ENCODE measurements at regions not wholly inside any gene's neighbourhood (a gene's known extent, or its start where the extent isn't known, plus 50 kb on each side); places are given as distances from the start of the nearest gene placed in this dataset.
A peak's percentile ranks its signal among the peaks of the same experiment; 100 is the strongest.
"Not testable (repeated sequence)": the region's sequence is repeated elsewhere in the genome, so short reads cannot be mapped to it uniquely, and the experiment has no call there.

DNA sequence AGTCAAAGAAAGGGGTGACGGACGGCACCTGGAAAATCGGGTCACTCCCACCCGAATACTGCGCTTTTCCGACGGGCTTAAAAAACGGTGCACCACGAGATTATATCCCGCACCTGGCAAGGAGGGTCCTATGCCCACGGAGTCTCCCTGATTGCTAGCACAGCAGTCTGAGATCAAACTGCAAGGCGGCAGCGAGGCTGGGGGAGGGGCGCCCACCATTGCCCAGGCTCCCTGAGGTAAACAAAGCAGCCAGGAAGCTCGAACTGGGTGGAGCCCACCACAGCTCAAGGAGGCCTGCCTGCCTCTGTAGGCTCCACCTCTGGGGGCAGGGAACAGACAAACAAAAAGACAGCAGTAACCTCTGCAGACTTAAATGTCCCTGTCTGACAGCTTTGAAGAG is 335.7 kb downstream of the SEC16B start:
- DNase-seq, result not testable (repeated sequence)

DNA sequence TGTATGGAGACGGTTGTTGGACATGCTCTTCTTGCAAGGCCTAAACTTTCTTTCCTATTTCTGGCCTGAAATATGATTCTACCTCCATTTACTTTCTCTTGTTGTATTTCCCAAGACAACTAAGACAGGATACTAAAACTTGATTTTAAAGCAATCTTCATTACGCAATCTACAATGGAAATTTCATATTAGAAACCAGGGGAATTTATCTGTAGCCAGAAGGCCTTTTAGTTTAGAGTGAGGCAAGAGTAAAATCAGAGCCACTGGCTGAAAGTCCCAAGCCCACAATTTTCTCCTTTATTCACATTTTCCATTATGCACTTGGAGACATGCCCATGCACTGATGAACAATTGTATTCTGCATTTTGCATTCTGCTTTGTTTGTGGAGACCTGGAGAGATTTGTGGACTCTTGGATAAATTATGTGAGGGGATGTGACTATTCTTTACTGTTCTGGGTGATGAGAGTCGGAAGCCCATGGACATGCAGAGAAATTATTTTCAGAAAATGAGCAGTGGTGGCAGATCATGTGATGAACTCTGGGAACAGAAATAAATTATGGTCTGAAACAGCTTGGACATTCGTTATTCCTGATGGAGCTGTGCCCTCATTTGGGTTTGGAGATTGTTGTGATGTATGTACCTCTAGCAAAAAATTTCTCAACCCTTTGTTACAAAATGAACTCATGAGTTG is 336.8 kb downstream of the SEC16B start:
- DNase-seq, result no peak

DNA sequence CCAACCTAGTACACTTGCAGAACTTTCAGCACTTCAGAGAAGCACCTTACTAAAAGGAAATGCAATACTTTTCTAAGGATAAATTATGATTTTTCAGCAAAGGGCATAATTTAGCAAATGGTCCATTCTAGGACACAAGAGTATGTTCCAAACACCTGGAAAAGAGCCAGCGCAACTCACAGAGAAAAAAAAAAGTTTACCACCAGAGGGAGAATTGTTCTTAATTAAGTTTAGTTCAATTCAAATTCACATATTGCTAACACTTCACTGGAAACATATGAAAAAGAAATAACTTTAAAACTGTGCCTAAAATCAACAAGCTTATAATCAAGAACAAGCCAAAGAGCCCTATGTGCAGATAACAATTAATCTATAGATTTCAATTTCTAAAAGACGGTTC is 338.1 kb downstream of the SEC16B start:
- DNase-seq, result no peak

DNA sequence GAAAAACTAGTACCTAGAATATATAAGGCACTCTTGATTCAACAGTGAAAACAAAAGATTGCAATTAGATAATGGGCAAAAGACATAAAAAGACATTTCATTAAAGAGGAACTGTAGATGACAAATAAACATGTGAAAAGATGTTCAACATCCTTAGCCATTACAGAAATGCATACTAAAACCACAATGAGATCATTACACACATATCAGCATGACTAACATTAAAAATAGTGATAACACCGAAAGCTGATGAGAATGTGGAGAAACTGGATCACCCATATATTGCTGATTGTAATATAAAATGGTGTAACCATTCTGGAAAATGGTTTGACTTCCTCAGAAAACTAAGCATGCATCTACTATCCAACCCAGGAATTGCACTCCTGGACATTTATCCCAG is 340.3 kb downstream of the SEC16B start:
- DNase-seq, result no peak

DNA sequence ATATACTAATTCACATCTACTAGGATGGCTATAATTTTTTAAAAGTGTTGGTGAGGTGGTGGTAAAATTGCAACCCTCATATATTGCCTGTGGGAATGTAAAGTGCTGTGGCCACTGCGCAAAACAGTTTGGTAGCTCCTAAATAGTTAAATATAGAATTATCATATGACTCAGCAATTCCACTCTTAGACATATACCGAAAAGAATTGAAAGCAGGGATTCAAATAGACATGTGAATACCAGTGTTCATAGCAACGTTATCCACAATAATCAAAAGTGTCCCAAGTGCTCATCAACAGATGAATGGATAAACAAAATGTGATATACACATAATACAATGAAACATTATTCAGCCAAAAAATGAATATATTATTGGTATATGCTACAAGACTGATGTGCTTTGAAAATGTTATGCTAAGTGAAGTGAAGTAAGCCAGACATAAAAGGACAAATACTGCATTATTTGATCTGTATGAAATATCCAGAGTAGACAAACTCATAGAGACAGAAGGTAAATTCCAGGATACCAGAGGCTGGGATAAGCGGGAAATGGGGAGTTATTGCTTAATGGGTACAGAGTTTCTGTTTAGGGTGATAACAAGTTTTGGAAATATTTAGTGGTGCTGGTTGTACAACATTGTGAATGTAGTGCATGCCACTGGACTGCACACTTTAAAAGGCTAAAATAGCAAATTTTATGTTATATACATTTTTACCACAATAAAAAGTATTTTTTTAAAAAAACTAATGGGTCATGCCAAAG is 342.5 kb downstream of the SEC16B start:
- no peak for DNase-seq

DNA sequence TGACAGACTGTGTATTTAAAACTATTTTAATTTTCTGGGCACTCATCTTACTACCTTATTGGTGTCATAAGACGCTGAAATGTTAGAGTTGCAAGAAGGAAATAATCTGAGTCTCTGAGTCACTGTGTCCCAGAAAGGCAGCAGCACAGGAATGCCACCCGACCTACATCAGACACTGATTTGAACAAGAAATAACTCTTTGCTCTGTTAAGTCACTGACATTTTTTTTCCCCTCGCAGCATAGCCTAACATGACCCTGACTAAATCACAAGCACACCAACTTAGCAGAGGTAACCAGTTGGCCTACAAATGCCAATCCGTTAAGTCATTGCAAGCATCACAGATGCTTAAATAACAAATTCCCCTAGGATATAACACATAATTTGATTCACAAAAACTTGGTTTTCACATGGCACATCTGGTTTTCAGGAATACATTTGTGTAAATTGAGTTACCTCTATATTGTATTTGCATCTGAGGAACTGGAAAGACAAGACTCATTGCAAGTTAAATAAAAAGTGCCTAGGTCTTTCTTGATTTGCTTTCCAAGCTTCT is 349.1 kb downstream of the SEC16B start:
- DNase-seq, result peak; percentile 45

DNA sequence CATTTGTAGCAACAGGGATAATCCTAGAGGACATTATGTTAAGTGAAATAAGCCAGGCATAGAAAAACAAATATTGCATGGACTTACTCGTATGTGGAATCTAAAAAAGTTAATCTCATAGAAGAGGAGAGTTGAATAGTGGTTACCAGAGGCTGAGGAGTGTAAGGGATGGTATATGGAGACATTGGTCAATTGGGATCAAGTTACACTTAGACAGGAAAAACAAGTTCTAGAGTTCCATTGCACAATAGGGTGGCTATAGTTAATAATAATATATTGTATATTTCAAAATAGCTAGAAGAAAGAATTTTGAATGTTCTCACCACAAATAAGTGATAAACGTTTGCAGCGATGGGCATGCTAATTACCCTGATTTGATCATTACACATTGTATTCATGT is 354.6 kb downstream of the SEC16B start:
- DNase-seq, result no peak

DNA sequence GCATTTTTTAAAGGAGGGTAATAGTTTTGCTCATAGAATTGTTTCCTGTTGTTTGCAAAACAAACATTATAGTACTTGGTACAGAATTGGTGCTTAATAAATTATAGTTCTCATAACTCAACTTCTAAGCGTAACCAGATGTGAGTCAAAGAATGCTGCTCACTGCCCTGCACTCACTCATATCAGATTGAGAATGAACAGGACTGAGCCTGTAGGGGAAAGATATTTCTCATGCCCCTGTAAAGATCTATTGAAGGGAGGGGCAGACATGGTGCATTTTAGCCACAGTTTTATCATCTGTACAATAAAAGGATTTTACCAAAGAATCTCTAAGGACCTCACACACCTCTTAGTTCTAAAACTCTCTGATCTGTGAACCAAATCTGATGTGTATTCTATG is 358.5 kb downstream of the SEC16B start:
- no peak for DNase-seq

DNA sequence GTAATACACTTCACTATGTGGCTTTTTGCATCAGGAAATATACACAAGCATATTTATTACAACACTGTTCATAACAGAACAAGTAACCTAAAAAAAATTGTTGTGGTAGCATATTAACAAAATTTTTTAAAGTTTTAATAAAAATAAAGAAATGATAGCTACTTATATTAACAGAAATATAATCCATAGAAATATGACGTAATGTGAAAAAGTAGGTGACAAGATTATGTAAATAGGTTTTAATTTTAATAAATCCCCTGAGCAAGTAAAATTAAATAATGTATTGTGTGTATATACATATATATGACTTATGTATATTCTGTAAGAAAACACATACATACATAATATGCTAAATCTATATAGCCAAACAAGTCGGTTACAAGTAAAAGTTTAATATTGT is 359.9 kb downstream of the SEC16B start:
- DNase-seq, result no peak

DNA sequence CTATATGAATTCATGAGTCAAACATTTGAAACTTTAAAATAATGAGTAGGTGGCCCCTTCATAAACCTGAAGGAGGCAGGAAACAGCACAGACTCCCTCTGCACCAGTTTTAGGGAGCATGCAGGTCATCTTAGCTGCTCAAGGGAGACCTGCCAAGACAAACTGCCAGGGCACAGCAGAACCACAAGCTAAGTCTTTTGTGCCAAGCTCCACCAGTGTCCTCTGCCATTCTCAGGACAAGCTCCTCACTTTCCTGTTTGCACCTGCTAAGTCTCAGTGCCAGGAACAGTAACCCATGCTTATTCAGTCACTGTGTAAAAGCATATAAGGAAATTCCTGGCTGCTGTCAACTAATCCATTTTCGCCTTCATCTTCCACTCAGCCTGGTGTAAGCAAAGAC is 368.9 kb downstream of the SEC16B start:
- no peak for DNase-seq

DNA sequence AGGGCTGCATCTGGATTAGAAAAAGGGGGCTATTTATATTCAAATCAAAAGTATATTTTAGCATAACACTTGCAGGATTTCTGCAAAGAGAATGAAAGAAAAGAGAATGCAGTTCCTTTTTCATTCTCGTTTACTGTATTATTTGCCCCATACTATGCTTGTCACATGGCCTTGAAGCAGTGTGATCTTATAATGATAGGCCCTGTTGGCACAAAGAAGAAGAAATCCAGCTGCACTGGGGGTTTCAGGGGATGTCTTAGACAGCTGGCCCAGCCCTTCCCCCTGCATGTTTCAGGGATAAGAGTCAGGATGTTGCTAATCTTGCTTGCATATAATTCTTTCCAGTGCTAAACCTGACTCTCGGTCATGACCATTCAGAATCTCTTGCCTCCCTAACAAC is 369.5 kb downstream of the SEC16B start:
- DNase-seq, result no peak

DNA sequence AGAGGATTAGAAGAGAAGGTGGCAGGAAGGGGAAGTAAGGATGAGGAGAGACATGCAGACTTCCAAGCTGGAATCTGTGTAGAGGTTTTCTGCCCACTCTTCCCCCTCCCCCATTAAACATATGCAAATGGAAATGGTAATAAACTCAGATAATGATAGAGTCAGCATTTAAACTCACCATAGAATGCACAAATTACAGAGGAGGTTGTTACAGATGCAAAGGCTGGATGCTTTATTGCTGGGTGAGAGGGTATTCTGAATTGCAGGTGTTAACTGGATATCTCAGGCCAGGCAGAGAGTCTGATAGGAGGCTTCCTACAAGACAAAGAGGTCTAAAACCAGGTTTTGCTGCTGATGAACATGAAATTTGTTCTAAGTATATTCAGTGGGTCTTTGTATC is 372.5 kb downstream of the SEC16B start:
- DNase-seq, result no peak

DNA sequence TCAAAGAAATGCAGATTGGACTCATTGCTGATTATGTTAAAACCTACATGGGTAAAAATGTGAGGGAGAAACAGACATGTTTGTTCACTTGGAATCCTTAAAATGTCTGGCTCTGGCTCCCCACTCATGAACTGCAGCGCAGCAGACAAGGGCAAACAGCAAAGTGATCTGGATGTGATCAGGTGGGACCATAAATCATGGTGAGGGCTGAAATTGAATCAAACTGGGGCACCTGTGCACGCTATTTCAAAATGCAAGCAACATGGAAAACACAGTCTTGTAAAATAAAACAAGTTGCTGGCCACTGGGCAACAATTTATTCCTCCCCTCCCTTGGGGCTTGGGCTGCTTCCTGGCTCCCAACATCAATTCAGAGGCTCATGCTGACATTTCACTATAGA is 373.4 kb downstream of the SEC16B start:
- no peak for DNase-seq

DNA sequence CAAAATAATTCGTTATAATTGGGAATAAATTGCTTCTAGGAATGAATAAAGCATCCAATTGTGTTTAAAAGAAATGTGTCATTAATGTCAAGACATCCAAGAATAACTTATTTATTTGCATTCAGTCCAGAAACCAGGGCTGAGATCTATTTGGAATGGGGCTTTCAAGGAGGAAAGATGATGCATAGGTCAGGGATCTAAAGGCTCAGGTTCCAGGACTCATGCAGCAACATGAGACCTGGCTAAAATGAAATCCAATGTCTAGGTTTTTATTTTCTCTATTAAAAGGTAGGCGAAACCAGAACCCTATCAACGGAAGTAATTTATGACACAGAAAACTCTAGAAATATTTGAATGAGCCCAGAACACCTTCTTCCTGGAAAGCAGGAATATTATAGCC is 376.8 kb downstream of the SEC16B start:
- no peak for DNase-seq

DNA sequence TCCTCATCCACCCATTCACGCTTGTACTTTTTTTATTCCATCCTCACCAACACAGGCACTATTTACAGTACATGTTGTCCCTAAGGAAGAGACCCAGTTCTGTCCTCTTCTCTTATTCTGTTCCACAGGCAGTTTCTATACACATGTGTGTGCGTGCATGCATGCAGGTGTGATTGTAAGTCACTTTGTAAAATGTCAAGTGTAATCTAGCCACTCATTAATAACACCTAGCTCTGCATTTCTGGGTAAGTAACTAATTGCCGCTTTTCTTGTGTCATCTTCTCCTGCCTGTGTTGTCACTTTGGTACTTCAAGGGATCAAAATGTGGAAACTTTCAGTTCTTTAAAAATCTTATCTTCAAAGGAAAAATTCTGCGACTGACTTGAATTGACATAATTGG is 377.2 kb downstream of the SEC16B start:
- no peak for DNase-seq

DNA sequence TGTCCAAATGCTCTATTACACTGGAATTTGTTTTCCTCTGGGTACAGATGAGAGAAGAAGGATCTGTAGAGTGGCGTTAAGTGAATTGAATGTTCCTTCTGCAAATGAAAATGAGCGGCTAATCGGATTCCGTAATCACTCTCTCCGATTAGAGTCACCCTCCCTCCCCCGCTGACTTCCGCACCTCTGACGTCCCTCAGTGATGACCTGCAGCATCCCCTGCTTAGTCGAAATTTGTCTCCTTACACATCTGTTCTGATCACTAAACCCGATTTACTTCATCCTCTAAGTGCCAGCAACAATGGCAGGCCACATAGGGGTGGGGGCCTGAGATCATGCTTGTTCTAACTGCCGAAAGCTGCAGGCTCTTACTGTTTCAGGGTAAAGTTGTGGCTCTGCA is 378.7 kb downstream of the SEC16B start:
- DNase-seq, result no peak

DNA sequence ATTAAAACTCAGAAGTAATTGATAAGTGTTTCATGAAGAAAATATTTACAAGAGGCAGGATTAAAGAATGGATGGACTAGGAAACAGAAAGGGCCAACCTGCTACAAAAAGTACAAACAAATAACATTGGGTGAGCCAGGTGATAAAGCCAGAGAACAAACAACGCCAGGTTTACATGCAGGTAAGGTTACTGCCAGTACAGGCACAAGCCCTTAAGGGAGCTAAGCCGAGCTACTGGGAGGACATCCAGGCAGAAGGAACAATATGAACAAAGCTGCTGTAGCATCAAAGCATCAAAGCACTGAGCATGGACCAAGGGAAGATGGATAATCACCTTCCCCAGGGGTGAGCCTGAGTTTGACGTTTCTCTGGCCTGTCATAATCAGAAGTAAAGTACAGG is 380.7 kb downstream of the SEC16B start:
- DNase-seq, result no peak

DNA sequence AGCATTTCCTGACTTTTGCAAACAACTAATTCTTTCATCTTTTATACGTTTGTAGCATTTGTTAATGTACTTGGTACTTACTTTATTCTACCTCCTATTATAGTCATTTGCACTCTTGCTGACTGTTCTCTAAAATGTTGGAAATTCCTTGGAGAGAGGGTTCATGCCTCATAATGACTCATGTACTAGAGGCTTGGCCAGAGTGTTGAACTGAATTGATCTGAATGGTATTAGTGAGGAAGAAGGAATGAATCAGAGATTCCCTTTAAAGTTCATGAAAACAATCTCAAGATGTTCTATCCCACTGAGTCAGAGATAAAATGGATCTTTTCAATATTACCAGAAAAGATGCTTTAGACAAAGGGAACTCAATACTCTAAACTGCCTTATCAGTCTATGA is 383.4 kb downstream of the SEC16B start:
- DNase-seq, result peak; percentile 88

DNA sequence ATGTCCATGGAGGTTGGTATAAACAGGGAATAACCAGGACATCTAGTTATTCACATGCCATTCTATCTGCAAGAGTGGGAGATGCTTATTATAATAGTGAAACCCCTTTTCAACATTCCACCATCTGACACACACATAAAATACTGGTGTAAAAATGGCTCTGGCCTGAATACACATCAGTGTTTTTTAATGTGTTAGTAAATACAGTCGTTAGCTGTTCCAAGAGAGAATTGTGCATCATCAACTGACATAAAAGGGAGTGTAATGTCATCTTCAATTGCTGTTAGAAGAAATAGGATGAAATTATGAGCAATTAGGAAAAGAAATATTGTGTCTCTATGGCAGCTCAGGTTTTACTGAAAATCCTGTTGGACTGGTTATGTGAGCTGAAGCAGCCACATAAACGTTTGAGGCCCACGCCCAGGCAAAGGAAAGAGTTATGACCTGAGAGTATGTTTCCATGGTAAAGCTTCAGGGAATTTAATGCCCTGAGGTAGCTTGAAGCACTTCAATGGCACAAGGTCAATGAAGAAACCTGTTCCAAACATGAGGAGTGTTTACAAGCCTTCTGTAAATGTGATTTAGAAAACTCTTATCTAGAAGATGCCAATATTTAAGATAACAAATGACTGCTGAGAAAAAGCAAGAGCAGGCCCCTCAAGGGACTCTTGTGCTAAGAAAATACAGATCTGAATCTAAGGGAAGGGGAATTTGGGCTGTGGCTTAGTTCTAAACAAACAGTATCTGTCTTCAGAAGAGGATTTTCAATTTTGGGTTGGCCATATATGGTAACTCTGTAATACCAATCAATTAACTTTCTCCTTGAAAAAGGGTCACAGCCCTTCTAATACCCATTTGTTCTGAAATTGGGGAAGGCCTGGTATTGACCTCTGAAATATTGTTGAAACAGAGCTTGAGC is 384.3 kb downstream of the SEC16B start:
- DNase-seq, result no peak

DNA sequence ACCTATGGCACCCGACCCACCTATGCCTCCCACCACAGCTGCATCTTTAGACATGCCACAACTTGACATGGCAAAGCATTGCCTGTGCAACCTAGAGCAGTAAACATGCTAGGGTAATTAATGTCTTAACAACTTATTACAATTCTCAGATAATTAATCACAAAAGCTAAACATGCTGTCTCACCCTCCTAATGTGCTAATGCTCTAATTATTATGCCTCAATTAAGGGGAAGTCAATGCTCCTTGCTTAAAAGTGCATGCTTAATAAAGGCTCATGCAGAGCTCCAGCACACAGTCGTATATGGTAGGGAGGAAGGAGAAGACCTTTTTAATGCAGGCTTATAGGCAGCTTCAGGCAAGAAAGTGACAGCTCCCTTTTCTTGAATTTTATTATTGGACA is 396.0 kb downstream of the SEC16B start:
- no peak for DNase-seq

DNA sequence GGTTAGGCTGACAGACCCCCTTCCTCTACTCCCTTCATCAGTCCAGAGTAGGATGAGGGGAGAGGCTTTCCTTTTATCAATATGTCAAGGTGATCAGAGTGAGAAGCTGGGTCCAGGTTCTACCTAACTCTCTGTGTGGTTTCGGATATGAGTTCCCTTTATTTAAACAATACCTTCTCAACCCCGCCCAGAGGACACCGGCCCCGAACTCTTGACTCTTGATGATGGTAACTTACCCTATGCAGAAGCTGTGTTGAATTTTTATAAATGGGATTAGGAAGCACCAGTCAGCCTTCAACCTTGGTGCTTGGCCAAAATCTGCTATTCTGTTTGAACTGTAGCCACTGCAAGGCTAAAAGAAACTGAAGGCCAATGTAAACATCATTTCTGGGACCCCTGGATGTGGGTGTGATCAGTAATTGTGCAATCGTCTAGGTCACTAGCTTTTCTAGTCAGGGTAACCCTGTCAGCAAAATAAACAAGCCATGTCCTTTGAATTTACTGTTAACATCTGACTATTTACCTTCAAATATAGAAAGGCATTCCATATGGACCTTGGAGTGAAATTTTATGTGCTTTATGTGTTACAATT is 398.3 kb downstream of the SEC16B start:
- no peak for DNase-seq

DNA sequence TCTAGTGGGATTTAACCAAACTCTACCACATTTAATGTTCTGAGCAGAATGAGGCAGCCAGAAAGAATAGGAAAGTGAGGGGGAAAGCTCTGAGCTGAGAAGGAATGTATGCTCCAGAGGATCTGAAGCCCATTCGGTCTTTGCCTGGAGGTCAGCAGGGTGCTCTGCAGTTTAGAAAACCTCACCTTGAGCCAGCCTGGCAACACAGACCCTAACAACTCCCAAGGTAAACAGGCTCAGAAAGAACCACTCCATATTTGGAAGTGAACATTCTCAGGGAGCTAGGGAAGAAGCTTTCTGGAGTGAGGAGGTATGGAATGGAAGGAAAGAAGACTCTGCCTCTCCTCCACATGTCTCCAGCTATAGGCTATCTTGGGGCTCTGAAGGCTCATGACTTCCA is 398.8 kb downstream of the SEC16B start:
- DNase-seq, result no peak

DNA sequence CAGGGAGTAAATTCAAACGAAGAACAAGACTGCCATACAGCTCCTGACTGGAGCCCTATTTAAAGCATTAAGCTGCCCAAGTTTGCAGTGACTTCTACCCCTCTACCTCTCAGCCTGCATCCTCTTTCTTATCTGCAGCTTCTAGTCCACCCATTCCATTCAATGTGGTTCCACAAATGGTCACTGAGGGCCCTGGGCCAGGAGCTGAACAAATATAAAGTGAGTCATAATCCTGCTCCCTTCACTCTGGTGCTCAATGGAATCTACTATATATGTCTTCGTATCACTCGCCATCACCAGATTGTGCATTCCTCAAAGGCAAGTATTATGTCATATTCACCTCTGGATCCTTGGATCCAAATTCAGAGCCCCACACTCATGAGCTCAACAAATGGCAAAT is 398.7 kb downstream of the BRINP2 start:
- no peak for DNase-seq

All from fibroblast of skin of right quadriceps (primary cell).